Left lung (tissue), 4 donors: ENCODE measurements at regions not wholly inside any gene's neighbourhood (a gene's known extent, or its start where the extent isn't known, plus 50 kb on each side); places are given as distances from the start of the nearest gene placed in this dataset.
A peak's percentile ranks its signal among the peaks of the same experiment; 100 is the strongest.

Source experiments
- ATAC-seq: fragments of 200-7000 bp; cut with Tn5 transposase; one replicate; pipeline ENCODE4 v1.9.1; 2020; ENCODE audit warnings: moderate library complexity
- DNase-seq, 4 donors: peaks; one replicate each; pipeline ENCODE4 v3.0.0-alpha.2; 2013 to 2020
- H3K27ac ChIP-seq, 2 donors: fragments of 200-600 bp; sonication (generic) in 1 of 2; one replicate each; pipeline versions ENCODE4 v1.5.0 to v1.8.0; 2020 to 2021
- H3K27me3 ChIP-seq, 2 donors: fragments of 200-600 bp; sonication (generic) in 1 of 2; one replicate each; pipeline versions ENCODE4 v1.5.0 to v1.8.0; 2020 to 2021
- H3K36me3 ChIP-seq, 2 donors: fragments of 200-600 bp; sonication (generic) in 1 of 2; one replicate each; pipeline versions ENCODE4 v1.5.0 to v1.8.0; 2020 to 2021
- H3K4me1 ChIP-seq, 2 donors: fragments of 200-600 bp; one replicate each; pipeline ENCODE4 v1.8.0; 2021
- H3K4me3 ChIP-seq, 2 donors: fragments of 200-600 bp; sonication (generic) in 1 of 2; one replicate each; pipeline versions ENCODE4 v1.5.0 to v1.8.0; 2020 to 2021; ENCODE audit warnings: mild to moderate bottlenecking in 1 of 2
- H3K9me3 ChIP-seq, 2 donors: fragments of 200-600 bp; sonication (generic) in 1 of 2; one replicate each; pipeline versions ENCODE4 v1.5.0 to v1.8.0; 2020 to 2021
- intact Hi-C, 2 donors: fragments of 100-400 bp; cut with DNase I; formaldehyde crosslinking; loops; one replicate each; pipeline versions ENCODE4 v1.11.2 to v1.14.2; 2022
- TF ChIP-seq, protein P1 (sequence below), 2 donors: fragments of 200-600 bp; sonication (generic) in 1 of 2; IDR thresholded peaks; one replicate each; pipeline versions ENCODE4 v1.5.0 to v1.8.0; 2021; ENCODE audit warnings: antibody characterized with exemption in 2 of 2
- donor health status: DM: no; HTN: yes; CAD: no.
- donor health status: DM: no; HTN: no; CAD: no.

DNA sequence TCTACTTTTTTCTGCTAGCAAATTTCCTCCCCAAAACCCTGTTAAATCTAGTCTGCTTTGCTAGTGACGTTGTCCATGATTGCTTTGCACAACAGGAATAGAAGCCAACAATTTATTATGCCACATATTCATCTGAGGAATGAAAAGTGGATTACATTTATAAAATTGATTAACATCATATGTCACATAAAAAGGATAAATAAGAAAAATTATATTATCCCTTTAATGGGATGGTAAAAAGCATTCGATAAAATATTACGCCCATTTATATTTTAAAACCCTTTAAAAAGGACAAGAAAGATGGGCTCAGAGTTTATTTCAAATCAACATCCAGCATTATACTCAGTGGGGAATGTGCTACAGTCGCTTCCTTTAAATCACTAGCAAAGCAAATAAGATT lies 991.7 kb downstream of the DIAPH3 start:
- ATAC-seq = no peak
- Histone ChIP-seq H3K9me3 (peaks cover 0 to 9% of the 10 kb centered on the region in 2 donors), H3K27ac (no peak overlapping the region), H3K4me1 (no peaks in the 10 kb centered on the region), H3K36me3 (no peaks in the 10 kb centered on the region), H3K4me3 (no peak overlapping the region), H3K27me3 (no peaks in the 10 kb centered on the region)
- TF ChIP-seq, protein P1, sequence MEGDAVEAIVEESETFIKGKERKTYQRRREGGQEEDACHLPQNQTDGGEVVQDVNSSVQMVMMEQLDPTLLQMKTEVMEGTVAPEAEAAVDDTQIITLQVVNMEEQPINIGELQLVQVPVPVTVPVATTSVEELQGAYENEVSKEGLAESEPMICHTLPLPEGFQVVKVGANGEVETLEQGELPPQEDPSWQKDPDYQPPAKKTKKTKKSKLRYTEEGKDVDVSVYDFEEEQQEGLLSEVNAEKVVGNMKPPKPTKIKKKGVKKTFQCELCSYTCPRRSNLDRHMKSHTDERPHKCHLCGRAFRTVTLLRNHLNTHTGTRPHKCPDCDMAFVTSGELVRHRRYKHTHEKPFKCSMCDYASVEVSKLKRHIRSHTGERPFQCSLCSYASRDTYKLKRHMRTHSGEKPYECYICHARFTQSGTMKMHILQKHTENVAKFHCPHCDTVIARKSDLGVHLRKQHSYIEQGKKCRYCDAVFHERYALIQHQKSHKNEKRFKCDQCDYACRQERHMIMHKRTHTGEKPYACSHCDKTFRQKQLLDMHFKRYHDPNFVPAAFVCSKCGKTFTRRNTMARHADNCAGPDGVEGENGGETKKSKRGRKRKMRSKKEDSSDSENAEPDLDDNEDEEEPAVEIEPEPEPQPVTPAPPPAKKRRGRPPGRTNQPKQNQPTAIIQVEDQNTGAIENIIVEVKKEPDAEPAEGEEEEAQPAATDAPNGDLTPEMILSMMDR (IDR thresholded peaks at IDR 0.05) = no peak
- intact Hi-C loops = no loop called here
- DNase-seq = no peak

- no peak for ATAC-seq
- no peak for DNase-seq
- TF ChIP-seq, protein P1 (IDR thresholded peaks at IDR 0.05) = no peak
- Histone ChIP-seq H3K9me3 (no peaks in the 10 kb centered on the region), H3K36me3 (no peaks in the 10 kb centered on the region), H3K4me3 (no peak overlapping the region), H3K4me1 (no peaks in the 10 kb centered on the region), H3K27me3 (no peaks in the 10 kb centered on the region), H3K27ac (no peak overlapping the region)
- intact Hi-C loops = no loop called here
Measured at GRCh38 chr13:59176775-59177174, 987.0 kb downstream of the DIAPH3 start.

DNA sequence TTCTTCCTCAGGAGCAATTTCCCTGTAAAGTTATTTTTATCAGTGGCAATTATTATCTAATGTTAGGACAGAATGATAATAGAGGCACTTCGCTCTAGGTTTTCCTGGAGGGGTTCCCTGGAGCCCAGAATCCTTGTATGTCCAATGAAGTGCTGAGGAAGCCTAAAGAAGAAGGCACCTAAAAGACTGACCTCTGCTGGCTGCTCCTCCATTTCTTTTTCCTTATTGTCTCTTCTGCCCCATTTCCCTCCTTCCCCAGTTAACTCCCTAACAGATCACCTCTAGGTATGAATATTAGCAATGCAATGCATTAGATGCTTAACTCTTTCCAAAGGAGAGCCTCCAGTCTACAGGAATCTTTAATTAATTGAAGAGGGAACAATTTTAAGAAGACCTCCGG lies 985.4 kb downstream of the DIAPH3 start:
- Histone ChIP-seq H3K9me3 (no peaks in the 10 kb centered on the region), H3K4me1 (no peaks in the 10 kb centered on the region), H3K27me3 (no peaks in the 10 kb centered on the region), H3K4me3 (no peak overlapping the region), H3K27ac (no peak overlapping the region), H3K36me3 (no peaks in the 10 kb centered on the region)
- ATAC-seq = no peak
- intact Hi-C loops = no loop called here
- no peak for DNase-seq
- TF ChIP-seq, protein P1 (IDR thresholded peaks at IDR 0.05) = no peak

DNA sequence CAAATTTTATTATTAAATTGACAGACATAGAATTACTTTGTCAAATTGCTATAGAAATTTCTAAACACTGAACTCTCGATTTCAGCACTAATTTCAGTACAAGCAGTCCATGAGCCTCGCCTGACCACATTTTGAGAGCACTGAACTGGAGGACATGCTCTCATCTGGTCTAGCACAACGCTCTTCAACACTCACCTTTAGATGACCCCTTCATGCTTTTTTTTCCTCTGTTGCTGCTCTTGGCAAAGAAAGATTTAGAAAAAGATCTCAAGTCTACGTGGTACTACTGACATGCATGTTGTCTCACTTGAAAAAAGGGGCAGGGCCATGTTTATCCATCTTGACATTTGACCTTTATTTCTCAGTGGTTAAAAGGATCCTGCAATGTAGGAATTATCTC lies 981.5 kb downstream of the DIAPH3 start:
- DNase-seq = no peak
- no peaks in the 10 kb centered on the region for H3K9me3 ChIP-seq
- intact Hi-C loops = no loop called here
- TF ChIP-seq, protein P1 (IDR thresholded peaks at IDR 0.05) = no peak
- H3K27ac ChIP-seq = no peak overlapping the region
- ATAC-seq = peak; percentile 33
- no peaks in the 10 kb centered on the region for H3K27me3 ChIP-seq
- H3K4me3 ChIP-seq = no peak overlapping the region
- H3K36me3 ChIP-seq = no peaks in the 10 kb centered on the region
- H3K4me1 ChIP-seq = no peaks in the 10 kb centered on the region

DNA sequence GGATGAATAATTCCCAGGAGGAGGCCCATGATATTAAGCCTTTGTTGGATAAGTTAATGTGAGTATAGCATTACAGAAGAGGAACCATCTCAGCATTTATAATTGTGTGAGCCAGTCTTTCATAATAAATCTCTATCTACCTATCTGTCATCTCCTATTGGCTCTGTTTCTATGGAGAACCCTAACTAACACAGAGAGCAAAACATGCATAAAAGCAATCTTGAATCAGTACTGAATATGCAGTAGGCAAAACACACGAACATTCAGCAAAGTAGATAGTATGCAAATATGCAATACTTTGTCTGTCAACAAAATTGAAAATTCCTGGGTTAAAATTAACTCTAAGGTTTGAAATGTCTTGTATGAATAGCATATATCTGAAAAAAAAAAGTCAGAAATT lies 966.3 kb downstream of the DIAPH3 start:
- H3K9me3 ChIP-seq = no peaks in the 10 kb centered on the region
- intact Hi-C loops = no loop called here
- no peaks in the 10 kb centered on the region for H3K27me3 ChIP-seq
- ATAC-seq (no peak), DNase-seq (no peak)
- H3K36me3 ChIP-seq = no peaks in the 10 kb centered on the region
- H3K27ac ChIP-seq = no peak overlapping the region
- no peak overlapping the region for H3K4me3 ChIP-seq
- H3K4me1 ChIP-seq = no peaks in the 10 kb centered on the region
- TF ChIP-seq, protein P1 (IDR thresholded peaks at IDR 0.05) = no peak
